IPS-18a (cell line): ENCODE measurements at regions not wholly inside any gene's neighbourhood (a gene's known extent, or its start where the extent isn't known, plus 50 kb on each side); places are given as distances from the start of the nearest gene placed in this dataset.

ENCODE experiments used
- H3K27ac ChIP-seq: one replicate; pipeline ENCODE4 v1.5.1; 2013; ENCODE audit warnings: low read length
- H3K27me3 ChIP-seq: one replicate; pipeline ENCODE4 v1.6.1; 2013; ENCODE audit warnings: mild to moderate bottlenecking, low read length; ENCODE audit not compliant: control insufficient read depth, insufficient read depth
- H3K36me3 ChIP-seq: one replicate; pipeline ENCODE4 v1.6.1; 2013; ENCODE audit warnings: low read depth, low read length; ENCODE audit not compliant: control insufficient read depth
- H3K4me1 ChIP-seq: one replicate; pipeline ENCODE4 v1.6.1; 2013; ENCODE audit warnings: low read depth, low read length; ENCODE audit not compliant: control insufficient read depth
- H3K4me3 ChIP-seq: one replicate; pipeline ENCODE4 v1.5.1; 2013; ENCODE audit warnings: low read length
- H3K9ac ChIP-seq: one replicate; pipeline ENCODE4 v1.6.1; 2013; ENCODE audit warnings: mild to moderate bottlenecking, low read length, moderate library complexity
- H3K9me3 ChIP-seq: one replicate; pipeline ENCODE4 v1.6.1; 2013; ENCODE audit warnings: low read depth, low read length; ENCODE audit not compliant: control insufficient read depth

DNA sequence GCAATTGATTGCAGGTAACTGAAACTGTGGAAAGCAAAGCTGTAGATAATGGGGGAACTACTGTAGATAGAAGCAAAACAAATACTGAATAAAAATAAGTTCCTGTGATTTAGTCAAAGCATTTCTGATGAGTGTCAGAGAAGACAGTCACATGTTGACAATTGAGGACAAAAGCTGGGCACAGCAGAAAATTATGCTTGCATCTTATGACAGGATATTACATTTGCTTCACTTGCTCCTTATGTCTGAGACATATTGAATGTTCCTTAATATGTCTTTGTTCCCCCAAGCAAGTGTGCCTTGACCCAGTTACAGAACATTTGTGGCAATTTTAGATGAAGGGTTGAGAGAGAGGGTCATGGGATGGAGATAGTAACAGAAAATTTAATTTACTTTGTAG lies 526.0 kb upstream of the B3GALT2 start:
- H3K4me3 ChIP-seq, result no peak overlapping the region
- H3K4me1 ChIP-seq, result no peaks in the 10 kb centered on the region
- H3K27me3 ChIP-seq, result no peaks in the 10 kb centered on the region
- no peaks in the 10 kb centered on the region for H3K36me3 ChIP-seq
- no peak overlapping the region for H3K9ac ChIP-seq
- H3K9me3 ChIP-seq, result no peaks in the 10 kb centered on the region
- no peak overlapping the region for H3K27ac ChIP-seq

DNA sequence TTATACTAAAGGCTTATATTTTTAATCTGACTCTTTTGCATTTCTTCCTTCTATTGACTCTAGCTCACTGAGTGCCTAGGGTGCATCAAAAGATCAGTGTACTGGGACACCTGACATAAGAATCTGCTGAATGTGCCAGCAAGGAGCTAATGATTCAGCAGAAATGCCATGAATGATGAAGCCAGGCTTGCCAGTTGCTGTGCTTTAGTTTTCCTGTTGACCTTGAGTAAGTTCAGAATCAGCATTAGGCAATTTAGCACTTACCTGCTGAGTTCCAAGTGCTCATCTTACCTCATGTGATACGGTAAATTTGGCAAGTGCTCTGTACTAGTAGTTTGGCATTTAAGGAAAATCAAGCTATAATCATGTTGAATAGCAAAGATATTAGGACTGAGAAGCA lies 523.2 kb upstream of the B3GALT2 start:
- H3K9me3 ChIP-seq, result no peaks in the 10 kb centered on the region
- no peak overlapping the region for H3K27ac ChIP-seq
- no peaks in the 10 kb centered on the region for H3K4me1 ChIP-seq
- H3K36me3 ChIP-seq, result no peaks in the 10 kb centered on the region
- no peak overlapping the region for H3K4me3 ChIP-seq
- no peaks in the 10 kb centered on the region for H3K27me3 ChIP-seq
- H3K9ac ChIP-seq, result no peak overlapping the region

DNA sequence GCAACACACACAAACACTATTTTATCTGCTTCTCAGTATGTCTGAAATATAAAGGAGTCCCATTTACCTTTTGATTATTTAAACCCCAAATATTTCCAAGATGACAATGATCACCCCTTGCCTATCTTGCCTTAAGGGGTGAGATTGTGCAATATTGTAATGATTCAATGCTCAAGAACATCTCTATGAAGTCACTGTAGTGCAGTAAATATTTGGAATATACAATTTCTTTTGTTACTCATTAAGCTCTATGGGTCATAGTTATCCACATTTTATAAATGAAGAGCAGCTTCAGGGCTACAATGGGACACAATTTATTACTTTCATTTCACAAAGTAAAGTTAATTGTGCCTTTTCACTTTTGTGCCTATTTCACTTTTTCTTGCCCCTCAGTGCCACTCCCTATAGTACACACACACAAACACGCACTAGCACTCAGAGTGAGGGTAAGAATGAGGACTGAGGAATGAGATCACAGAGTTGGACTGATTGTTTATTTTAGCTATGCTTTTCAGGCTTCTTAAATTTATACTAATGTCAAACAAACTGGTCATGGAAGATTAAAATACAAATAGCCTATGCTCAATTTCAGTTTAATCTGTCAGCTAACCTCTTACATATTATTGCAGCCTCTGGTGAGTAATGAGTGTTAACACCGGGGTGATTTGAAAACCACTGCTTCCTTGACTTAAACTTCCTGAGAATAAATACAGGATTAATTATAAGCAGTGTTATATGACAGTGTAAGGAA lies 521.0 kb upstream of the B3GALT2 start:
- H3K4me1 ChIP-seq, result no peaks in the 10 kb centered on the region
- H3K9ac ChIP-seq, result no peak overlapping the region
- H3K4me3 ChIP-seq, result no peak overlapping the region
- no peaks in the 10 kb centered on the region for H3K9me3 ChIP-seq
- no peak overlapping the region for H3K27ac ChIP-seq
- H3K27me3 ChIP-seq, result no peaks in the 10 kb centered on the region
- H3K36me3 ChIP-seq, result no peaks in the 10 kb centered on the region

DNA sequence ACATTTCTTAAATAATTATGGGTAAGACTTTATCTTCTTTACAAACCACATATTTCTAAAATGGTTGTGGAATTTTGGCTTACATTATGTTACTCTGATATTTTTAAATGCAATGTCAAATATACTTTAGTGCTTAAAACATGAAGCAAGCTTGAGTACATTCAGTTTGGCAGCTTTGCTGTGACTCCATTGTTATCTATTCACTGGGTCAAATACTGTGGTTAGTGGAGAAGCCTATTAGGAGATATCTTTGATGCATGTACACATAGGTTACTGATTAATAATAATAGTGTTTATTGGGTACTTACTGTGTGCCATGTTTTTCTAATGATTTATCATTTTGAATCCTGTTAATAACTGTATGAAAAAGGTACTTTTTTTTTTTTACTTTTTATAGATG lies 520.4 kb upstream of the B3GALT2 start:
- Histone ChIP-seq H3K27me3 (no peaks in the 10 kb centered on the region), H3K27ac (no peak overlapping the region), H3K9ac (no peak overlapping the region), H3K36me3 (no peaks in the 10 kb centered on the region), H3K9me3 (no peaks in the 10 kb centered on the region), H3K4me3 (no peak overlapping the region), H3K4me1 (no peaks in the 10 kb centered on the region)

DNA sequence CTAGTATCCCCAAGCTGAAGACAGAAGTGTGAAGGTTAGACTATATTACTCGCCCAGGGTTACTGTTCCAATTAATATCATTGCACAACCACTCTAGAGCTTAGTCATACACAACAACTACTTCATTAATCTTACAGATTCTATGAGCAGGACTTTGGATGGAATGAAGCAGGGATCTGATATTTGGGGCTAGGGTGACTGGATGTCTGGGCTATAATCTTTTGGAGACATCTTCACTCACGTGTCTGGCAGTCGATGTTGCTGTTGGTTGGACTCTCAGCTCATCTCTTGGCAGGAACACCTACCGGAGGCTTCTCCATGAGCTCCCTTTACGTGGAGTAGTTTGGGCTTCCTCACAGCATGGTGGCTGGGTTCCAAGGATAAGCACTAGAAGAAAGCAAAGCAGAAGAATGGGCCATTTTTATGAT lies 519.2 kb upstream of the B3GALT2 start:
- H3K27ac ChIP-seq, result no peak overlapping the region
- H3K4me3 ChIP-seq, result no peak overlapping the region
- H3K27me3 ChIP-seq, result no peaks in the 10 kb centered on the region
- no peaks in the 10 kb centered on the region for H3K4me1 ChIP-seq
- H3K9ac ChIP-seq, result no peak overlapping the region
- H3K9me3 ChIP-seq, result no peaks in the 10 kb centered on the region
- no peaks in the 10 kb centered on the region for H3K36me3 ChIP-seq

DNA sequence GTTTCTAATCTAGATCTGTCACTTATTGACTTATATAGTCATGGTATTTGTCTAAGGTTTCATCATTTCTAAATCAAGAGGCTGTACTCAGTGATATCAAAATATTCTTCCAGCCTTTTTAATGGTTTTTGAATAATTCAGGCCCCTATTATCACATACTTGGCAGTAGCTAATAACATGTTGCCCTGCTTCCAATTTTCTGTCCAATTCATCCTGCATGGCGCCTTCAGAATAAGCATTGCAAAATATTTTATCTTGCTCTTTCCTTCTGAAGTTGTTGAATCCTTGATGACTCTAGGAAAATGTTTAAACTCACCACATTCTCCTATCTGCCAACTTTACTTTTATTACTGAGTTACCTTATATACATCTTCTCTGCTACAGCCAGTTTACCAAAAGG lies 517.2 kb upstream of the B3GALT2 start:
- H3K27me3 ChIP-seq, result no peaks in the 10 kb centered on the region
- H3K9me3 ChIP-seq, result no peaks in the 10 kb centered on the region
- H3K4me1 ChIP-seq, result no peaks in the 10 kb centered on the region
- H3K9ac ChIP-seq, result no peak overlapping the region
- no peak overlapping the region for H3K4me3 ChIP-seq
- H3K36me3 ChIP-seq, result no peaks in the 10 kb centered on the region
- H3K27ac ChIP-seq, result no peak overlapping the region

DNA sequence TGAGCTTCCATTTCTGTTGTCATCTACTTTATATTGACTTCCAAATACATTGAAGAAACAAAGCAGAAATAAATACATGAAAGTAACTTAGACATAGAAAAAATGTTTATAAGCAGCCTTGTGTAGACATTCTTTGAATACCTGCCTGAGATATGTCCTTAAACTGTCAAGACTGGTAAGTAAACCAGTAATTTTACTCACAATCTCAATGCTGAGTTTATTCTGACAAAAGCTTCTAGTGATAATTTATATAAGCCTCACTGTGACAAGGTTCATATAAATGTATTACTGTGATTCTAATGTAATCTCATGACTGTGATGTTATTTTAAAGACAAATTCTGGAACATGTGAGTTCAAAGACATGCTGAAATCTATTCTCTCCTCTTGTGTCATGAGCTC lies 516.7 kb upstream of the B3GALT2 start:
- Histone ChIP-seq H3K36me3 (no peaks in the 10 kb centered on the region), H3K9ac (no peak overlapping the region), H3K4me3 (no peak overlapping the region), H3K9me3 (no peaks in the 10 kb centered on the region), H3K4me1 (no peaks in the 10 kb centered on the region), H3K27me3 (no peaks in the 10 kb centered on the region), H3K27ac (no peak overlapping the region)

DNA sequence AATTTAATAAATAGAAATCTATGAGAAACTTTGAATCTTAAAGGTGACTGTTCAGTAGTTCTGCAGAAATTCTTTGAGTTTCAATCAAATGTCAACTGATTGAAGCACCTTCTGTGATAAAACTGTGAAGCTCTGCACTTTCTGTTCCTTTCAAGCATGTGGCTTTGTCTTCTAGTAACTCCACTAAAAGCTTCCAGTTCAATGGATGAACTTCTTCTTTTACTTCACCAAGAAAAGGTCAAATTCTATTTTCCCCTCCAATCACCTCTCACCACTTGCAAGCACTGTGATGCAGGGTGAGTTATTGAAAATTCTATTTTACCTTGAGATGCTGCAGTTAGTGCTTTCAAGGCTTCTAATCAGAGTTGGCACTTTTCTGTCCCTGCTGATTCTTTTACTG lies 515.3 kb upstream of the B3GALT2 start:
- Histone ChIP-seq H3K36me3 (no peaks in the 10 kb centered on the region), H3K9me3 (no peaks in the 10 kb centered on the region), H3K4me3 (no peak overlapping the region), H3K27ac (no peak overlapping the region), H3K4me1 (no peaks in the 10 kb centered on the region), H3K27me3 (no peaks in the 10 kb centered on the region), H3K9ac (no peak overlapping the region)

DNA sequence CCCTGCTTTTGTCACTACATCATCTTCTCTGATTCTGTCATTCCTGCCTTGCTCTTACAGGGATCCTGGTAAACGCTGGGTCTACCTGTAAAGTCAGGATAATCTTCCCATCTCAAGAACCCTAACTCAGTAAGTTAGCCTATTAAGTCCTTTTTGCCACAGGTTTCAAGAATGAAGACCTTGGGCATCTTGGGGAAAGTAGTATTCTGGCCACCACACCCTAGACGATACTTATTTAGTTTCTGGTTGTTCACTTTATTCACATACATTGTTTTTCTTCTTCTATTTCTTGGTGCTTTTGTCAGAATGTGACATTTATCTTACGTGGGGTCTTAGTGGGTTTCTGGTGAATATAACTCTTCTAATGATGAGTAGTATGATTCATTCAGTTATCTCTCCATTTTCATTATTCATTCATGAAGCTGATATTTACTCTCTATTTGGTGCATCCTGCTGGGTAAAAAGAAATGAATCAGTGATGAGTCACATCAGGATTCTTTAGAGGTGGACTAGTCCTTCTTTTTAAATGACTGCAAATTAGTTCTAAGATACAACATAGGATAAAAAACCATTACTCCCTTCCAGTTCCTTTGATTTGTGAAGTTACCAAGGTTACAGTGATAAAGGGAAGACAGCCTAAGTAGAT lies 514.4 kb upstream of the B3GALT2 start:
- Histone ChIP-seq H3K4me3 (no peak overlapping the region), H3K9me3 (no peaks in the 10 kb centered on the region), H3K9ac (no peak overlapping the region), H3K4me1 (no peaks in the 10 kb centered on the region), H3K36me3 (no peaks in the 10 kb centered on the region), H3K27ac (no peak overlapping the region), H3K27me3 (no peaks in the 10 kb centered on the region)

DNA sequence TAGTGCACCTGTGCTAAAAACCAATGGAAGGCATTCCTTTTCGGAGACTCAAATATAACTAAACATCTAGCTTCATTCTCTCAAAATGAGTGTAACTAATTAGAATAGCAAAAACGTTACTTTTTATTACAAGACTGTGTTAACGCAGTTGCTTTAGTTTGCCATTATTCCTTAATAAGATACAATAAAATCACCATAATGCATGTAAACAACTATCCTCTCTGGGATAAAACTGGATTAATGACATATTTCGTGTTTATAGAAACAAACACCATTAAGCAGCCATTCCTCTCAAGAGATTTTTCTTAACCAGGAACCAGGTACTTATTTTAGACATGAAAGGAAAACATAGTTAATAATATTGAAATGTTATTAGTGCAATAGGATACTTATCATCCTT lies 512.8 kb upstream of the B3GALT2 start:
- no peak overlapping the region for H3K9ac ChIP-seq
- H3K4me1 ChIP-seq, result no peaks in the 10 kb centered on the region
- H3K36me3 ChIP-seq, result no peaks in the 10 kb centered on the region
- no peak overlapping the region for H3K4me3 ChIP-seq
- no peak overlapping the region for H3K27ac ChIP-seq
- H3K27me3 ChIP-seq, result no peaks in the 10 kb centered on the region
- H3K9me3 ChIP-seq, result no peaks in the 10 kb centered on the region

DNA sequence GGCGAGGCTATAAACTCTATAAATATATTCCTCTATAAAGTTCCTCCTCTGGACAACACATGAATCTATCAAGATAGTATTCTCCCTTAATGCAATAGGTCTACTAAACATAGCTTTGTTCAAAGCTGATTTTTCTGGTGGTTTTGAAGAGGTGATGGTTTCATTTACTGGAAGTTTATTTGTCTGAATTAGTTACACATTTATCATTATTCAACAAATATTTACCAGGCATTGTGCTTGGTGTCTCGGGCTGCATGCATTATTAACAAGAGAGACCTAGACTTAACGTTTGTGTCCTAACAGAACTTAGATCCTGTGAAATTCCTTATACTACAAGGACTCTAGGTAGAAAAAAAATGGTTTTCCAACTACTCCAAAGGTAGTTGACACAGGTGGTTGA lies 511.4 kb upstream of the B3GALT2 start:
- no peaks in the 10 kb centered on the region for H3K9me3 ChIP-seq
- H3K27ac ChIP-seq, result no peak overlapping the region
- no peaks in the 10 kb centered on the region for H3K36me3 ChIP-seq
- H3K9ac ChIP-seq, result no peak overlapping the region
- H3K4me1 ChIP-seq, result no peaks in the 10 kb centered on the region
- no peak overlapping the region for H3K4me3 ChIP-seq
- H3K27me3 ChIP-seq, result no peaks in the 10 kb centered on the region

DNA sequence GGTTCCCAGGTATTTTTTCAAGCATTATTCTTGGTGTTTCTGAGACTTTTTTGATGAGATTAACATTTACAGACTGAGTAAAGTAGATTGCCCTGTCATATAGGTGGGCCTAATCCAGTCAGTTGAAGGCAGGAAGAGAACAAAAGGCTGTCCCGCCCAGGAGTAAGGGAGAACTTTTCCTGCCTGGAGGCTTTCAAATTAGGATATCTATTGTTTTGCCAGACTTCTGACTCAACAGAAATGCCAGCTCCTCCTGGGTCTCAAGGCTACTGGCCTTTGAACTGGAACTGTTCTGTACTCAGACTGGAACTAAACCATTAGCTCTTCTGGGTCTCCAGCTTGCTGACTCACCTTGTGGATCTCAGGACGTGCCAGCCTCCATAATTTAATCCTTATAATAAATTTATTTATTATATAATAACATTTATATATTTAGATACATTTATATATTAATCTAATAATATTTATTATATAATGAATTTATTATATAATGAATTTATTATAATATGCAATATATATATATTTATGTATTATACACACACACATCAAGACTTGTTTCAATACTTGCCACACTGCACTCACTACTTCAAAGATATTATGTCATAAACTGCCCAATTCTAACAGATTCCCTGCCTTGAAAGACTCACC lies 510.8 kb upstream of the B3GALT2 start:
- no peak overlapping the region for H3K4me3 ChIP-seq
- no peaks in the 10 kb centered on the region for H3K4me1 ChIP-seq
- no peak overlapping the region for H3K9ac ChIP-seq
- no peaks in the 10 kb centered on the region for H3K9me3 ChIP-seq
- H3K36me3 ChIP-seq, result no peaks in the 10 kb centered on the region
- no peak overlapping the region for H3K27ac ChIP-seq
- no peaks in the 10 kb centered on the region for H3K27me3 ChIP-seq
